Tibial nerve (tissue), 3 donors: ENCODE measurements at regions not wholly inside any gene's neighbourhood (a gene's known extent, or its start where the extent isn't known, plus 50 kb on each side); places are given as distances from the start of the nearest gene placed in this dataset.

ENCODE experiments used
- EP300 ChIP-seq, 2 donors: sonication (generic); formaldehyde crosslinking; IDR thresholded peaks; one replicate each; pipeline ENCODE4 v1.6.1; 2017; ENCODE audit warnings: antibody characterized with exemption in 2 of 2, mild to moderate bottlenecking in 1 of 2
- POLR2A ChIP-seq, 2 donors: fragments of 450-650 bp; IDR thresholded peaks; one replicate each; pipeline ENCODE4 v1.6.1; 2017; ENCODE audit warnings: antibody characterized with exemption in 2 of 2, mild to moderate bottlenecking in 2 of 2, moderate library complexity in 2 of 2

GRCh38 chr6:115631028-115631427, 429.7 kb downstream of the FRK start:
- TF ChIP-seq POLR2A (IDR thresholded peaks at IDR 0.05): no peak
- TF ChIP-seq EP300 (IDR thresholded peaks at IDR 0.05): no peak
